ENCODE measurements at regions not wholly inside any gene's neighbourhood (a gene's known extent, or its start where the extent isn't known, plus 50 kb on each side); places are given as distances from the start of the nearest gene placed in this dataset.

DNA sequence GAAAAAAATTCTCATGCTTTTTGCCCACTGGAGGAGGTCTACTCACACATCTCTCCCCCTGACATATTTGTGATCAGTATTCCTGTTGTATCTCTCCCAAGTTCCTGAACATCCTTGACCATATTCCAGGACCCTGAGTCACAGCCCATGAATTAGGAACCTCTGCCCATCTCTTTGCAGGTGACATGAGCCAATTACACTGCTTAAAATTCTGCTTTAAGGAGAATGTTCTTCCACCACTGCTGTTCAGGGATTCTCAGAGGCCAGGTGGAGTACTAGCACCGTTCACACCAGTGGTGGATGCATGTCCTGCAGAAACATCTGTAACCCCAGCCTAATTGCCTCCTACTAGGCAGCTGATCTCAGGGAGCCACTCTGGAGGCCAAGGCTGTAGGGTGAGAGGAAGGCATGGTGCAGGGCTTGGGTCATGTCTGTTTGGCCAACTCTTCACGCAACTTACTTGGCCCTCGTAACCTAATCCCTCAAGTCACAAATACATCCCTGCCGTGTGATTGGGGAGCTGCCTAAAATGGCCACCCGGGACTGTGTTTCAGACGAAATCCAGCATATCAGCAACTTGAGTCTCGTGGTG is 104.8 kb downstream of the GGTLC2 start:
- CTCF ChIA-PET, result interaction anchor here (0.9 kb wide), 1 partner anchor 128 kb away, joined by 4 read pairs; no protein-coding TSS in a partner anchor
- H3K4me3 Mint-ChIP-seq, result no peak overlapping the region
- Histone ChIP-seq H3K27me3 (ENCODE audit: control insufficient read depth in 1 of 2, insufficient read depth in 2 of 2, low read length in 2 of 2) (no peaks in the 10 kb centered on the region), H3K9me3 (ENCODE audit: control insufficient read depth in 1 of 2, insufficient read depth in 1 of 2, low read length in 2 of 2) (no peaks in the 10 kb centered on the region), H3K4me1 (ENCODE audit: insufficient read depth, low read length) (peaks cover 28% of the 10 kb centered on the region), H3K27ac (ENCODE audit: low read depth in 1 of 2, low read length in 2 of 2) (no peak overlapping the region), H3K4me3 (ENCODE audit: low read length) (no peak overlapping the region), H3K36me3 (ENCODE audit: insufficient read depth, low read length) (no peaks in the 10 kb centered on the region)
- H3K27me3 Mint-ChIP-seq, result no peaks in the 10 kb centered on the region
- POLR2A ChIA-PET, result no interaction called here
- ATAC-seq (ENCODE audit: poor library complexity) (no peak), DNase-seq (no peak)
- H3K27ac Mint-ChIP-seq, result no peak overlapping the region
- H3K36me3 Mint-ChIP-seq (ENCODE audit: low read depth), result no peaks in the 10 kb centered on the region
- intact Hi-C loops (cut with DNase I, micrococcal nuclease), result loop anchor here in 1 of 2 experiments (2.0 kb wide), 1 partner anchor 38 kb away; no protein-coding TSS in a partner anchor
- peaks cover 31% of the 10 kb centered on the region for H3K4me1 Mint-ChIP-seq (ENCODE audit: low read depth)
- TF ChIP-seq, protein P1, sequence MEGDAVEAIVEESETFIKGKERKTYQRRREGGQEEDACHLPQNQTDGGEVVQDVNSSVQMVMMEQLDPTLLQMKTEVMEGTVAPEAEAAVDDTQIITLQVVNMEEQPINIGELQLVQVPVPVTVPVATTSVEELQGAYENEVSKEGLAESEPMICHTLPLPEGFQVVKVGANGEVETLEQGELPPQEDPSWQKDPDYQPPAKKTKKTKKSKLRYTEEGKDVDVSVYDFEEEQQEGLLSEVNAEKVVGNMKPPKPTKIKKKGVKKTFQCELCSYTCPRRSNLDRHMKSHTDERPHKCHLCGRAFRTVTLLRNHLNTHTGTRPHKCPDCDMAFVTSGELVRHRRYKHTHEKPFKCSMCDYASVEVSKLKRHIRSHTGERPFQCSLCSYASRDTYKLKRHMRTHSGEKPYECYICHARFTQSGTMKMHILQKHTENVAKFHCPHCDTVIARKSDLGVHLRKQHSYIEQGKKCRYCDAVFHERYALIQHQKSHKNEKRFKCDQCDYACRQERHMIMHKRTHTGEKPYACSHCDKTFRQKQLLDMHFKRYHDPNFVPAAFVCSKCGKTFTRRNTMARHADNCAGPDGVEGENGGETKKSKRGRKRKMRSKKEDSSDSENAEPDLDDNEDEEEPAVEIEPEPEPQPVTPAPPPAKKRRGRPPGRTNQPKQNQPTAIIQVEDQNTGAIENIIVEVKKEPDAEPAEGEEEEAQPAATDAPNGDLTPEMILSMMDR (IDR thresholded peaks at IDR 0.05), result no peak
- H3K9me3 Mint-ChIP-seq, result no peaks in the 10 kb centered on the region

DNA sequence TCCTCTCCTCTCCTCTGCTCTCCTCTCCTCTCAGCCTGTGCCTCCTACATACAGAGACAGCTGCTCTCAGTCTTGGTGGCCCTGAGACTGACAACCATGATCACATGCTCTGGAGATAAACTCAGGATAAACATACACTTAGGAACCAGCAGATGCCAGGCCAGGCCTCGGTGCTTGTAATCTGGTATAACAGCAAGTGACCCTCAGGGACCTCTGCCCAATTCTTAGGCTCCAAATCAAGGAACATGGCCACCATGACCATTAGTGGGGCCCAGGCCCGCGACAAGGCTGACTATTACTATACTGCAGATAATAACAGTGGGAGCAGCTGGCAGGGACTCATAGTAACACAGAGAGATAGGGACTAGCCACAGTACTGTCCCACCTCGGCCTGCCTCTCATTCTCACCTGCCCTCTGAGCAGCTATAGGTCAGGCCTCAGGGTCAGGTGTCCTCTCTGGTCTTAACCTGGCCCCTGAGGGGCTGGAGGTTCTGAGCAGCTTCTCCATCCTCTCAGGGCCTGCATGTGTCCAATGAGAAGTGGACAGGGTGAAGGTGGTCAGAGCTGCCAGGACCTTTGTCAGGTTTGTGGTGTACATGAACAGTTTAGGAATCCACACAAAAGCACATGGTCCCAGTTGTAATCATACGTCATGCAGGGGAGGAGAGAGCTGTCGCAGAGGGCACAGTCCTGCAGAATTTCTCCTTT is 106.1 kb downstream of the GGTLC2 start:
- peaks cover 39% of the 10 kb centered on the region for H3K4me1 ChIP-seq (ENCODE audit: insufficient read depth, low read length)
- no peaks in the 10 kb centered on the region for H3K27me3 Mint-ChIP-seq
- ChIA-PET CTCF (interaction anchor here (0.9 to 1.1 kb wide), 2 partner anchors 20 to 127 kb away, joined by 3 to 4 read pairs; no protein-coding TSS in a partner anchor), POLR2A (no interaction called here)
- H3K36me3 ChIP-seq (ENCODE audit: insufficient read depth, low read length), result no peaks in the 10 kb centered on the region
- no peak overlapping the region for H3K27ac ChIP-seq (ENCODE audit: low read depth in 1 of 2, low read length in 2 of 2)
- H3K36me3 Mint-ChIP-seq (ENCODE audit: low read depth), result no peaks in the 10 kb centered on the region
- H3K27me3 ChIP-seq (ENCODE audit: control insufficient read depth in 1 of 2, insufficient read depth in 2 of 2, low read length in 2 of 2), result no peaks in the 10 kb centered on the region
- intact Hi-C loops (cut with DNase I, micrococcal nuclease), result loop anchor here (2.0 to 5.0 kb wide), 3 partner anchors 20 to 192 kb away; no protein-coding TSS in a partner anchor
- H3K4me3 Mint-ChIP-seq, result no peak overlapping the region
- TF ChIP-seq, protein P1 (IDR thresholded peaks at IDR 0.05), result no peak
- ATAC-seq (ENCODE audit: poor library complexity) (no peak), DNase-seq (no peak)
- peaks cover 34% of the 10 kb centered on the region for H3K4me1 Mint-ChIP-seq (ENCODE audit: low read depth)
- no peaks in the 10 kb centered on the region for H3K9me3 ChIP-seq (ENCODE audit: control insufficient read depth in 1 of 2, insufficient read depth in 1 of 2, low read length in 2 of 2)
- H3K9me3 Mint-ChIP-seq, result no peaks in the 10 kb centered on the region
- H3K27ac Mint-ChIP-seq, result no peak overlapping the region
- no peak overlapping the region for H3K4me3 ChIP-seq (ENCODE audit: low read length)

DNA sequence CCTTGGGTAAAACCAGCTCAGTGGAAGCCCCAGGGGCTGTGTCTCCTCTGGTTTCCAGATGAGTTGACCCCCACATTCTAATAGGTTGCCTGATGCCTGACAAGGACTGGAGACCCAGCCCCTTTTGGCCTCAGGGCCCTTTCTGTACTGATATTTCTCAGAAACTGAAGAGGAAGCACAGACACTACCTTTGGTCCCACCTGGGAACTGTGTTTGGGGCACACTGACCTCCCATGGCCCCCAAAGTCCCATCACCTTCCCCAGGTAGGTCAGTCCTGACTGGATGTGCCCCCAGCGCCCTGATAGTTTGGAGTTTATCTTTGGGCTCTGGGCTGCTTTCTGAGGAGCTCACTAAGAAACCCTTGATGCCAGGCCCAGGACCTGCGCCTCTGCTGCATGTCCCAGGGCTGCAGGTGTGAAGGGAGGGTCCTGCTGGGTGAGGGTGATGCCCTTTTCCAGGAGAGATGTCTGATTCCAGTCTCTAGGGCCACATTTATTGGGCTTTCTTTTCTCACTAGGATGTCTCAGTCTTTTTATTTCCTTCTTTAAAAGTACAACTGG is 106.7 kb downstream of the GGTLC2 start:
- H3K36me3 Mint-ChIP-seq (ENCODE audit: low read depth), result no peaks in the 10 kb centered on the region
- peaks cover 43% of the 10 kb centered on the region for H3K4me1 ChIP-seq (ENCODE audit: insufficient read depth, low read length)
- H3K27ac Mint-ChIP-seq, result no peak overlapping the region
- no peaks in the 10 kb centered on the region for H3K27me3 ChIP-seq (ENCODE audit: control insufficient read depth in 1 of 2, insufficient read depth in 2 of 2, low read length in 2 of 2)
- no peak for DNase-seq
- peaks cover 34% of the 10 kb centered on the region for H3K4me1 Mint-ChIP-seq (ENCODE audit: low read depth)
- intact Hi-C loops (cut with DNase I, micrococcal nuclease), result loop anchor here (2.0 to 5.0 kb wide), 3 partner anchors 20 to 191 kb away; no protein-coding TSS in a partner anchor
- H3K4me3 Mint-ChIP-seq, result no peak overlapping the region
- H3K4me3 ChIP-seq (ENCODE audit: low read length), result no peak overlapping the region
- POLR2A ChIA-PET, result no interaction called here
- H3K36me3 ChIP-seq (ENCODE audit: insufficient read depth, low read length), result no peaks in the 10 kb centered on the region
- TF ChIP-seq, protein P1 (IDR thresholded peaks at IDR 0.05), result no peak
- H3K27ac ChIP-seq (ENCODE audit: low read depth in 1 of 2, low read length in 2 of 2), result no peak overlapping the region
- CTCF ChIA-PET, result interaction anchor here (1.1 to 3.2 kb wide), 2 partner anchors 19 to 127 kb away, joined by 3 to 27 read pairs; no protein-coding TSS in a partner anchor
- ATAC-seq (ENCODE audit: poor library complexity), result no peak
- H3K9me3 ChIP-seq (ENCODE audit: control insufficient read depth in 1 of 2, insufficient read depth in 1 of 2, low read length in 2 of 2), result no peaks in the 10 kb centered on the region
- no peaks in the 10 kb centered on the region for H3K9me3 Mint-ChIP-seq
- H3K27me3 Mint-ChIP-seq, result no peaks in the 10 kb centered on the region
